Erythroblast (primary cell): ENCODE measurements at regions not wholly inside any gene's neighbourhood (a gene's known extent, or its start where the extent isn't known, plus 50 kb on each side); places are given as distances from the start of the nearest gene placed in this dataset.

ENCODE experiments used
- GATA1 ChIP-seq: IDR thresholded peaks from 2 replicates; pipeline ENCODE4 v1.6.1; 2011; ENCODE audit warnings: low read depth, mild to moderate bottlenecking, control low read depth, low read length, moderate library complexity
- POLR2A ChIP-seq: IDR thresholded peaks from 2 replicates; pipeline ENCODE4 v1.6.1; 2011; ENCODE audit warnings: mild to moderate bottlenecking, low read length

DNA sequence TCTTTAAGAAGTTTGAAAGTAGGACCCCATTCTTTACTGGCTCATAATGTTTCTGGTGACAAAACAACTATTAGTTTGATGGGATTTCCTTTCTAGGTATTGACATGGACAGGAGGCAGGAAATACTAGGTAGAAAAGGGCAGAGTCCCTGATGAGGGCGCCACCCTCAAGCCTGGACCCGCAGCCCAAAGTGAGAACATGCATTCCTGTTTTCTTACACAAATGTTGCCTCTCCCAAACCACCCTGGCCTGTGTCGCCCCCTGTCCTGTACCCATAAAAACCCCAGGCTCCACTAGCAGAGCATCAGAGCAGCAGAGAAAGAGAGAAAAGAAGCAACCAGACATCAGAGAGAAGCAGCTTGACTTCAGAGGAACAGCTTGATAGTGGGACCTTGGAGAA is 1055.2 kb upstream of the POT1 start:
- TF ChIP-seq POLR2A: no peak
- TF ChIP-seq GATA1: no peak
